OCI-LY1 (cell line): ENCODE measurements at regions not wholly inside any gene's neighbourhood (a gene's known extent, or its start where the extent isn't known, plus 50 kb on each side); places are given as distances from the start of the nearest gene placed in this dataset.
A peak's percentile ranks its signal among the peaks of the same experiment; 100 is the strongest.

Experiments used
- H2AFZ ChIP-seq: fragments of 200-600 bp; sonication (generic), shearing (Covaris generic); 2 replicates; pipeline ENCODE4 v1.6.0; 2014; ENCODE audit warnings: antibody characterized with exemption, mild to moderate bottlenecking, low read length
- H3F3A ChIP-seq: fragments of 200-600 bp; sonication (generic), shearing (Covaris generic); 2 replicates; pipeline ENCODE4 v1.6.0; 2014; ENCODE audit warnings: mild to moderate bottlenecking, antibody characterized with exemption, low read length, moderate library complexity; ENCODE audit not compliant: insufficient read depth
- H3K27ac ChIP-seq: fragments of 200-600 bp; sonication (generic); 2 replicates; pipeline ENCODE4 v1.5.1; 2014; ENCODE audit warnings: low read length, mixed run types, mild to moderate bottlenecking, low read depth; ENCODE audit not compliant: poor library complexity, severe bottlenecking
- H3K27me3 ChIP-seq: fragments of 200-600 bp; sonication (generic); 2 replicates; pipeline ENCODE4 v1.6.0; 2014; ENCODE audit warnings: antibody characterized with exemption, mild to moderate bottlenecking, low read length, moderate library complexity; ENCODE audit not compliant: insufficient read depth
- H3K36me3 ChIP-seq: fragments of 200-600 bp; sonication (generic); 2 replicates; pipeline ENCODE4 v1.6.1; 2014; ENCODE audit warnings: mild to moderate bottlenecking, antibody characterized with exemption, low read length, moderate library complexity, mixed read lengths; ENCODE audit not compliant: insufficient read depth
- H3K4me1 ChIP-seq: fragments of 200-600 bp; sonication (generic); 2 replicates; pipeline ENCODE4 v1.5.1; 2014; ENCODE audit warnings: mild to moderate bottlenecking, low read length, moderate library complexity; ENCODE audit not compliant: insufficient read depth, severe bottlenecking
- H3K4me2 ChIP-seq: fragments of 200-600 bp; sonication (generic), shearing (Covaris generic); 2 replicates; pipeline ENCODE4 v1.6.1; 2014; ENCODE audit warnings: low read length
- H3K4me3 ChIP-seq: fragments of 200-600 bp; sonication (generic); 2 replicates; pipeline ENCODE4 v1.5.1; 2014; ENCODE audit warnings: low read length, low read depth, mild to moderate bottlenecking, mixed read lengths; ENCODE audit not compliant: poor library complexity, severe bottlenecking
- H3K79me2 ChIP-seq: fragments of 200-600 bp; shearing (Covaris generic); 2 replicates; pipeline ENCODE4 v1.6.1; 2016; ENCODE audit warnings: mixed run types, low read length, mixed read lengths; ENCODE audit not compliant: insufficient read depth
- H3K9ac ChIP-seq: fragments of 200-600 bp; sonication (generic), shearing (Covaris generic); 2 replicates; pipeline ENCODE4 v1.6.1; 2014; ENCODE audit warnings: mild to moderate bottlenecking, low read length, mixed read lengths
- H3K9me2 ChIP-seq: fragments of 200-600 bp; sonication (generic), shearing (Covaris generic); 2 replicates; pipeline ENCODE4 v1.6.1; 2014; ENCODE audit warnings: low read depth, mild to moderate bottlenecking, low read length, mixed read lengths
- H3K9me3 ChIP-seq: fragments of 200-600 bp; shearing (Covaris generic); 2 replicates; pipeline ENCODE4 v1.6.1; 2014; ENCODE audit warnings: low read length, mixed read lengths
- H4K20me1 ChIP-seq: fragments of 200-600 bp; sonication (generic), shearing (Covaris generic); 2 replicates; pipeline ENCODE4 v1.6.0; 2016; ENCODE audit warnings: mild to moderate bottlenecking, low read length; ENCODE audit not compliant: insufficient read depth
- CTCF ChIP-seq: fragments of 200-600 bp; sonication (generic), shearing (Covaris generic); IDR thresholded peaks from 2 replicates; pipeline ENCODE4 v1.5.1; 2017; ENCODE audit warnings: mild to moderate bottlenecking, antibody characterized with exemption, low read length, moderate library complexity, mixed read lengths
- EZH2 ChIP-seq: fragments of 200-600 bp; sonication (generic), shearing (Covaris generic); IDR thresholded peaks from 2 replicates; pipeline ENCODE4 v1.8.0; 2017; ENCODE audit warnings: borderline replicate concordance, mixed run types, mild to moderate bottlenecking, antibody characterized with exemption, low read length, moderate library complexity, mixed read lengths

DNA sequence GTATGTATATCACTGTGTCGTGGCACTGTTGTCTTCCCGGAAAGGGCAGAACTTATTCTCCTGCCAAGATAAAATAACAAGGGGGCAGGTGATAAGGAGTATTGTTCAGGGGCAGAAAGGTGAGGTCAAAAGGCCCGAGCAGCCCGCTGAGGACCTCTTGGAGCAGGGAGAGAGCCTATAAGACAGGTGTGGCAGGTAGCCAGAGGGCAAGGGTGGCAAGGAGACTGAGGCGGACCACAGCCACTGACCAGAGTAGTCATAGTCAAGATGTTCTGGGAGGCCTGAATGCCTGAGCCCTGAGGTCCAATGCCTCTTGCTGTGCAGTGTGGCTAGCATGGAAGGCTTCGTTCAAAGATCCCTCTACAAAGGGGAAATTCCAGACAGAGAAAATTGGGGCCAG lies 172.3 kb upstream of the CHRNA7 start:
- no peak overlapping the region for H3K4me3 ChIP-seq
- H3K9me2 ChIP-seq: no peaks in the 10 kb centered on the region
- 0 out of 2 replicates have a peak, but pooled peaks cover 4% of the 10 kb centered on the region for H3K27me3 ChIP-seq
- no peak overlapping the region for H3K4me2 ChIP-seq
- TF ChIP-seq CTCF (no peak), EZH2 (no peak)
- no peaks in the 10 kb centered on the region for H3K79me2 ChIP-seq
- H3F3A ChIP-seq: no peaks in the 10 kb centered on the region
- no peak overlapping the region for H2AFZ ChIP-seq
- no peaks in the 10 kb centered on the region for H4K20me1 ChIP-seq
- H3K9me3 ChIP-seq: no peaks in the 10 kb centered on the region
- H3K27ac ChIP-seq: no peak overlapping the region
- H3K36me3 ChIP-seq: no peaks in the 10 kb centered on the region
- H3K9ac ChIP-seq: no peak overlapping the region
- H3K4me1 ChIP-seq: no peaks in the 10 kb centered on the region

DNA sequence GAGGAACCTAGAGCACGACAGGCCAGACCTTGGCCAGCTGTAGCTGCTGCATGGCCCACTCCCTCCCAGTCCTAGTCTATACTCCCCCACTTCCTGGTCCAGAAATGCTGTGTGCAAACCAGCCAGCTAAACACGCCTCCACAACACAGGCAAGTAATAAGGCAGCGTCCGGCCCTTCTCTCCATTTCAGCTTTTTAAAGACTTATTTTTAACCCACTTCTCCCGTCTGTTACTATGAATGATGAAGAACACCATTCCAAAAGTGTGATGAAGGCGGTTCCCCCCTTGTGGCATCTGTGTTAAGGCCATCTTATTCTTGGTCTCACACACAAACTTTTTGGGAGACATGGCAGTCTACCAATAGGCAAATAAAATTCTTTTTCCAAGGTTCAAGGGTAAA lies 164.1 kb upstream of the CHRNA7 start:
- Histone ChIP-seq H3K36me3 (no peaks in the 10 kb centered on the region), H3K4me3 (no peak overlapping the region), H2AFZ (no peak overlapping the region), H3K9me3 (no peaks in the 10 kb centered on the region), H3K9me2 (no peaks in the 10 kb centered on the region), H3K4me1 (peaks cover 5% of the 10 kb centered on the region), H3K9ac (no peak overlapping the region), H3K27ac (no peak overlapping the region), H3K4me2 (no peak overlapping the region), H3K79me2 (no peaks in the 10 kb centered on the region), H3F3A (peaks cover 5% of the 10 kb centered on the region; the same call in 1 of the 2 replicates), H3K27me3 (no peaks in the 10 kb centered on the region), H4K20me1 (no peaks in the 10 kb centered on the region)
- no peak for TF ChIP-seq CTCF
- no peak for TF ChIP-seq EZH2

DNA sequence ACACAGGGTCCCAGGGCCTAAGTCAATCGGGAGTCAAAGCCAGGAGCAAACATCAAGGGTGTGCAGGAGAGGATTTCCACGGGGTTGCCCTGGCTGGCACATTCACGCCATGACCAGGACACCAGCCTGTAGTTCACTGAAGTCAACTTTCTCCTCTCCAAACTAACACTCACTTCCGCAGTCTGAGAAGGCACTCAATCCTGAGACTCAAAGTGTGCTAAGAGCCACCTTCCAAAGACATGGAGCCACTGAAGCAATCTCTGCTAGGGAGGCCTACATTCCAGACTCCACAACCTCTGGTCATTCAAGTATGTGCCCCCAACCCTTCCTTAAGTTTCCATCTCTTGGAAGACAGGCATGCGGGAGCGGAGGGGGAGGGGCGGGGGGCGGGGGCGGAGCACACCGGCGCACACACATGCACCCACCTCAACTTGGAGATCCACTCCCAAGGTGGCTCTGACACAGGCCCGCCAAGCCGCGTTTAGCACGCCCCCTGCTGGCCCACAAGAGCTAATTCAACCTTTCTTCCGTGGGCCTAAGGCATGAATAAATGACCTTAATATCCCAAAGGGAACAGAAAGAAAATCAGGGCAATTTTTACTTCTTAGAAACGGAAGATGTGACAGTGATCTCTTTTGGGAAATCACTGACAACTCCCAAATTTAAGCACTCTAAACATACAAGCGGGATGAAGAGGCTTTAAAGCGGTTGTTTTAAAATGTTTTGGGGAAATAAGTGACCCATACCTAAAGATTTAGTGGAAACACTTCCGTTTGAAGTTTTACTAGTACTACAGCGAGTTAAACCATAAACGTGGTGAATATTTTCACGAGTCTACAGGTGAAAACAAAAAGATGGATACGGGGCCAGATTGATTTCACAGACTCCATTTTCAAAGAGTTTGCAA lies 162.5 kb upstream of the CHRNA7 start:
- Histone ChIP-seq H3K4me3 (no peak overlapping the region), H3K79me2 (no peaks in the 10 kb centered on the region), H3K9me2 (no peaks in the 10 kb centered on the region), H3K9ac (no peak overlapping the region), H4K20me1 (no peaks in the 10 kb centered on the region), H3K27me3 (no peaks in the 10 kb centered on the region), H3K9me3 (no peaks in the 10 kb centered on the region), H3K27ac (no peak overlapping the region), H3K4me1 (peaks cover 7% of the 10 kb centered on the region), H3K4me2 (no peak overlapping the region), H3K36me3 (no peaks in the 10 kb centered on the region), H2AFZ (no peak overlapping the region), H3F3A (peaks cover 5% of the 10 kb centered on the region; the same call in 1 of the 2 replicates)
- TF ChIP-seq CTCF (peak; percentile 86), EZH2 (no peak)
